Esophagus squamous epithelium (tissue), 4 donors: ENCODE measurements at regions not wholly inside any gene's neighbourhood (a gene's known extent, or its start where the extent isn't known, plus 50 kb on each side); places are given as distances from the start of the nearest gene placed in this dataset.

Experiments
- CTCF ChIP-seq, 6 experiments: fragments of 450-650 bp in 4 of 6; fragments of 200-600 bp in 2 of 6; sonication (generic) in 2 of 6; IDR thresholded peaks; one replicate each; pipeline ENCODE4 v1.5.1; 2016 to 2019; ENCODE audit warnings: antibody characterized with exemption in 6 of 6, mild to moderate bottlenecking in 4 of 6, moderate library complexity in 4 of 6
- POLR2A ChIP-seq, 4 donors: fragments of 450-650 bp; IDR thresholded peaks; one replicate each; pipeline ENCODE4 v1.6.1; 2017; ENCODE audit warnings: antibody characterized with exemption in 4 of 4, mild to moderate bottlenecking in 4 of 4, moderate library complexity in 3 of 4

- no peak for TF ChIP-seq CTCF (IDR thresholded peaks at IDR 0.05)
- TF ChIP-seq POLR2A (IDR thresholded peaks at IDR 0.05) = no peak
Observed at GRCh38 chr14:34251662-34252061, 210.4 kb downstream of the SPTSSA start.
